Subcutaneous abdominal adipose tissue (tissue), 5 donors: ENCODE measurements at regions not wholly inside any gene's neighbourhood (a gene's known extent, or its start where the extent isn't known, plus 50 kb on each side); places are given as distances from the start of the nearest gene placed in this dataset.
"Not testable (repeated sequence)": the region's sequence is repeated elsewhere in the genome, so short reads cannot be mapped to it uniquely, and the experiment has no call there.

Source experiments
- H3K27ac ChIP-seq: one replicate; pipeline ENCODE4 v1.7.0; 2013; ENCODE audit warnings: low read depth, mild to moderate bottlenecking, inconsistent platforms, low read length, moderate library complexity
- H3K27me3 ChIP-seq, 5 donors: one replicate each; pipeline ENCODE4 v1.7.0; 2013; ENCODE audit warnings: low read length in 5 of 5, inconsistent platforms in 1 of 5; ENCODE audit not compliant: control insufficient read depth in 5 of 5, insufficient read depth in 4 of 5
- H3K36me3 ChIP-seq, 5 donors: one replicate each; pipeline ENCODE4 v1.7.0; 2013; ENCODE audit warnings: low read length in 5 of 5; ENCODE audit not compliant: control insufficient read depth in 5 of 5, insufficient read depth in 5 of 5
- H3K4me1 ChIP-seq, 5 donors: one replicate each; pipeline ENCODE4 v1.7.0; 2013; ENCODE audit warnings: low read length in 5 of 5, mild to moderate bottlenecking in 3 of 5, moderate library complexity in 1 of 5; ENCODE audit not compliant: control insufficient read depth in 5 of 5, insufficient read depth in 5 of 5
- H3K4me3 ChIP-seq, 5 donors: one replicate each; pipeline ENCODE4 v1.7.0; 2013; ENCODE audit warnings: low read length in 5 of 5, low read depth in 1 of 5
- H3K9ac ChIP-seq, 5 donors: one replicate each; pipeline ENCODE4 v1.7.0; 2013; ENCODE audit warnings: low read length in 5 of 5, mild to moderate bottlenecking in 4 of 5, moderate library complexity in 3 of 5
- H3K9me3 ChIP-seq, 5 donors: one replicate each; pipeline ENCODE4 v1.7.0; 2013; ENCODE audit warnings: low read length in 5 of 5; ENCODE audit not compliant: control insufficient read depth in 5 of 5
- donor health status: healthy.
- donor health status: healthy.
- donor health status: healthy.
- donor health status: healthy.
- donor health status: healthy.

DNA sequence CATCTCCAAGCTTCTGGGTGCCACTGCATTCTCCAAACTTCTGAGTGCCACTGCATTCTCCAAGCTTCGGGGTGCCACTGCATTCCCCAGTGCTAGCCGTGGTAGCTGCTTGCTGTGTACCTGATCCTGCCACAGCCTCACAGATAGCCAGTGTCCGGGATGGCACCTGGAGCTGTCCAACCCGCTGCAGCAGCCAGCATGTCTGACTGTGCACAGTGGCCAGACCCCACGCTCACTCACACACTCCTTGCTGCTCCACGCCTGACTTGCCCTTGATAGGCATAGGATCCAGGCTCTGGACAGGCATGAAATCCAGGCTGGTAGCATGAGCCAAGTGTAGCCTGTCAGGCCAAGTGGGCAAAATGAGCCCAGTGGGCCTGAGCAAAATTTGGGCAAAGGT lies 465.0 kb downstream of the GUCY1A2 start:
- Histone ChIP-seq H3K9me3 (peaks cover 0 to 16% (median 5%) of the 10 kb centered on the region in 5 donors), H3K4me3 (no peak overlapping the region), H3K36me3 (no peaks in the 10 kb centered on the region), H3K9ac (no peak overlapping the region), H3K4me1 (no peaks in the 10 kb centered on the region), H3K27ac (no peak overlapping the region), H3K27me3 (no peaks in the 10 kb centered on the region)

DNA sequence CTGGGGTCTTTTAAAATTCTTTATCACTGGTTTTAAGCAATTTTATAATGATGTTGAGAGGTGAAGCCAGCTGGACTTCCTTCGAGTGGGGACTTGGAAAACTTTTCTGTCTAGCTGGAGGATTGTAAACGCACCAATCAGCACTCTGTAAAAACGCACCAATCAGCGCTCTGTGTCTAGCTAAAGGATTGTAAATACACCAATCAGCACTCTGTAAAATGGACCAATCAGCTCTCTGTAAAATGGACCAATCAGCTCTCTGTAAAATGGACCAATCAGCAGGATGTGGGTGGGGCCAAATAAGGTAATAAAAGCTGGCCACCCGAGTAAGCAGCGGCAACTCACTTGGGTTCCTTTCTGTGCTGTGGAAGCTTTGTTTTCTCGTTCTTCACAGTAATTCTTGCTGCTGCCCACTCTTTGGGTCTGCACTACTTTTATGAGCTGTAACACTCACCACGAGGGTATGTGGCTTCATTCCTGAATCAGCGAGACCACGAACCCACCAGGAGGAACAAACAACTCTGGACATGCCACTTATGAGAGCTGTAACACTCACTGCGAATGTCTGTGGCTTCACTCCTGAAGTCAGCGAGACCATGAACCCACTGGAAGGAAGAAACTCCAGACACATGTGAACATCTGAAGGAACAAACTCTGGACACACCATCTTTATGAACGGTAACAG lies 462.6 kb downstream of the GUCY1A2 start:
- H3K27ac ChIP-seq, H3K36me3 ChIP-seq, H3K4me1 ChIP-seq, H3K4me3 ChIP-seq, H3K9ac ChIP-seq, H3K27me3 ChIP-seq: not testable (repeated sequence)
- peaks cover 0 to 16% (median 5%) of the 10 kb centered on the region in 5 donors for H3K9me3 ChIP-seq

- Histone ChIP-seq H3K4me1 (no peaks in the 10 kb centered on the region), H3K36me3 (no peaks in the 10 kb centered on the region), H3K9ac (no peak overlapping the region), H3K27ac (no peak overlapping the region), H3K4me3 (no peak overlapping the region), H3K9me3 (no peaks in the 10 kb centered on the region), H3K27me3 (no peaks in the 10 kb centered on the region)
These were observed 452.9 kb downstream of the GUCY1A2 start for GRCh38 chr11:106565326-106565725.

- no peak overlapping the region for H3K4me3 ChIP-seq
These were observed 449.6 kb downstream of the GUCY1A2 start for GRCh38 chr11:106568632-106569031.

GRCh38 chr11:106577384-106577783 lies 440.9 kb downstream of the GUCY1A2 start:
- not testable (repeated sequence) for H3K36me3 ChIP-seq, H3K27ac ChIP-seq, H3K27me3 ChIP-seq

More at GRCh38 chr11:106568632-106569031, 449.6 kb downstream of the GUCY1A2 start:
- no peak overlapping the region for H3K27ac ChIP-seq
- no peak overlapping the region for H3K9ac ChIP-seq
- H3K36me3 ChIP-seq = no peaks in the 10 kb centered on the region
- no peaks in the 10 kb centered on the region for H3K27me3 ChIP-seq
- H3K4me1 ChIP-seq = no peaks in the 10 kb centered on the region
- H3K9me3 ChIP-seq = no peaks in the 10 kb centered on the region

GRCh38 chr11:106581399-106581798 lies 436.9 kb downstream of the GUCY1A2 start:
- Histone ChIP-seq H3K4me1 (peaks cover 0 to 28% (median 1%) of the 10 kb centered on the region in 5 donors), H3K9me3 (peaks cover 0 to 4% (median 0%) of the 10 kb centered on the region in 5 donors), H3K27me3 (no peaks in the 10 kb centered on the region), H3K9ac (no peak overlapping the region), H3K36me3 (no peaks in the 10 kb centered on the region), H3K27ac (no peak overlapping the region), H3K4me3 (peak overlapping the region in 2 of 5 donors; percentile 6 to 33)

More at GRCh38 chr11:106577384-106577783, 440.9 kb downstream of the GUCY1A2 start:
- H3K9me3 ChIP-seq, H3K9ac ChIP-seq, H3K4me3 ChIP-seq: not testable (repeated sequence)
- H3K4me1 ChIP-seq = peaks cover 0 to 28% (median 1%) of the 10 kb centered on the region in 5 donors

DNA sequence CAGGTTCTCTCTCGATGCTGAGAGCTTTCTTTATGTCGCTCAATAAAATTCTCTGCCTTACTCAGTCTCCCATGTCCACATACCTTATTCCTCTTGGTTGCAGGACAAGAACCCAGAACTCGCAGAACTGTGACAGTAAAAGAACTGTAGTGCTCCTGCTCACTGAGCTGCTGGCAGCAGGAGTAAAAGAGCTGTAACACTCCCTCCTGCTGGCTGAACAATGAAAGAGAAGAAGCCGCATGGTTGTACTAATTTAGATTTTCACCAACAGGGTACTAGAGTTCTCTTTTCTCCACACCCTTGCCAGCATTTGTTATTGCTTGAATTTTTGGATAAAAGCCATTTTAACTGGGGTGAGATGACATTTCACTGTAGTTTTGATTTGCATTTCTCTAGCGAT lies 433.2 kb downstream of the GUCY1A2 start:
- H3K36me3 ChIP-seq = no peaks in the 10 kb centered on the region
- H3K9ac ChIP-seq = no peak overlapping the region
- no peak overlapping the region for H3K27ac ChIP-seq
- H3K4me1 ChIP-seq = peaks cover 0 to 22% (median 1%) of the 10 kb centered on the region in 5 donors
- H3K9me3 ChIP-seq = no peaks in the 10 kb centered on the region
- no peaks in the 10 kb centered on the region for H3K27me3 ChIP-seq
- H3K4me3 ChIP-seq = no peak overlapping the region

DNA sequence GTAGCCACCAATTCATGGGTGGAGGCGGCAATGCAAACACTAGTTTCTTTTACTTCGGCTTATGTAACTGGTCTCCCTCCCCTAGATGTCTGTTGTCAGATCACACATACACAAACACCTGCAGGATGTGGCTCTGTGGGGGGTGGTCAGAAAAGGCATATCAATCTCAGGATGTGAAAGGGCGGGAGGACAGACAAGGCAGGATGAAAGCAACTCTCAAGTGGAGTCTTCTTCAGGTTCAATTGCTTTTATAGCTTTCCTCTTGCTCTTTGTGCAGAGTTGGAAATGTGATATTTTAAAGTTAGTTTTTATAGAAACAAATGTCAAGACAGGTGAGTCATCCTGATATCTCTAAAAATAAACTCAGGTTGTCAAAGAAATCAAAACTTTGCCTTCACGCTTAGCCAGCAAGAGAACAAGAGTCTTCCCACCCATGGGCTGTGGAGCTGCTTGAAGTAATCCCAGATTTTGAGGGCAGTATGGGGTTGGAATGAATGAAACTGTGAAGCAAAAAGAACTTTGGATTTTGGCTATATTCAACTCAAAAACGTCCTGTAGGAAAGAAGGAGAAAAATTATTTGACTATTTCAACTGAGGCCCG lies 423.4 kb downstream of the GUCY1A2 start:
- Histone ChIP-seq H3K27me3 (no peaks in the 10 kb centered on the region), H3K4me3 (no peak overlapping the region), H3K27ac (no peak overlapping the region), H3K36me3 (no peaks in the 10 kb centered on the region), H3K4me1 (peaks cover 0 to 5% (median 0%) of the 10 kb centered on the region in 5 donors), H3K9me3 (no peaks in the 10 kb centered on the region), H3K9ac (no peak overlapping the region)

- Histone ChIP-seq H3K9me3 (no peaks in the 10 kb centered on the region), H3K9ac (no peak overlapping the region), H3K27me3 (no peaks in the 10 kb centered on the region), H3K36me3 (no peaks in the 10 kb centered on the region), H3K4me3 (no peak overlapping the region), H3K4me1 (no peaks in the 10 kb centered on the region), H3K27ac (no peak overlapping the region)
These were observed 416.5 kb downstream of the GUCY1A2 start for GRCh38 chr11:106601684-106602297.

- H3K27ac ChIP-seq = no peak overlapping the region
- H3K4me3 ChIP-seq = no peak overlapping the region
- no peaks in the 10 kb centered on the region for H3K4me1 ChIP-seq
- H3K9ac ChIP-seq = no peak overlapping the region
- H3K9me3 ChIP-seq = no peaks in the 10 kb centered on the region
- no peaks in the 10 kb centered on the region for H3K36me3 ChIP-seq
- no peaks in the 10 kb centered on the region for H3K27me3 ChIP-seq
These were observed 409.6 kb downstream of the GUCY1A2 start for GRCh38 chr11:106608677-106609076.
